HT1080 (cell line): ENCODE measurements at regions not wholly inside any gene's neighbourhood (a gene's known extent, or its start where the extent isn't known, plus 50 kb on each side); places are given as distances from the start of the nearest gene placed in this dataset.
"Not testable (repeated sequence)": the region's sequence is repeated elsewhere in the genome, so short reads cannot be mapped to it uniquely, and the experiment has no call there.

Experiments
- DNase-seq: peaks from one replicate; pipeline ENCODE4 v3.0.0-alpha.2; 2015; ENCODE audit warnings: low read depth

DNA sequence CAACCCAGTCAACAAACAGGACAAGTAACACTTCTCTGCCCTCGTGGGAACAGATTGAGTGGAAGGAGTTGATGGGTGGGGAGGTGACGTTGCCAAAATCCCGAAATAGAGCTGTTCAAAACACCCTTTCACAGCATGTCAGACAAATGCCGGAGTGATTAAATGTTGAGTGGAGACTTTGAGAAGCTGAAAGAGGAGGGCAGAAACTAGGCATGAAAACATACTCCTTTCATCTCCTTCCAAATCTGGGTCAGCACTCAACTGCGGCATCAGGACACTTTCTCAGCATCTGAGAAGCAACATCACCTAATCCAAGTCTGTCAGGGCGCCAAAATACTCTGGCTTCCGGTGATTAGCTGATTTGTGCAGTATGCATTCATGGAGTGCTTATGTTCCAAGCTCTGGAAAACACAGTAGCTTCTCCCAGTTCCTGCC, 51.5 kb upstream of the MRI1 start:
- DNase-seq, result no peak

DNA sequence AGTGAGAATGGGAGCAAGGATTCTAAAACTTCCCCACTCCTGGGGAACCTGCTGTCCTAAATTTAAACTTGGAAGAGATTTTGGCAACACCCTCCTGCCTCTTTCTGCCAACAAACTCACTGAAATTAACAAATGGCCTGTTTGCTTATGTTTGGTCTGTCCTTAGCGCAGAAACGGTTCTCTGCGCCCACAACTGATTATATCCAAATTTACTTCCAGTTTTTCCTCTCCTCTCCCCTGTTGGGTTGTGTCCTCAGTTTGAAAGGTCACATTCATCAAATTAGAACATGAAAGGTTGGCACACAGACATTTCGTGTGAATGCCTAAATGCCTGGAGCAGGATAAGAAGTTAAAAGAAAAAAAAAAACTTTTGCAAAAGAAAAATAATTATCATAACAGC, 56.4 kb upstream of the MRI1 start:
- no peak for DNase-seq

DNA sequence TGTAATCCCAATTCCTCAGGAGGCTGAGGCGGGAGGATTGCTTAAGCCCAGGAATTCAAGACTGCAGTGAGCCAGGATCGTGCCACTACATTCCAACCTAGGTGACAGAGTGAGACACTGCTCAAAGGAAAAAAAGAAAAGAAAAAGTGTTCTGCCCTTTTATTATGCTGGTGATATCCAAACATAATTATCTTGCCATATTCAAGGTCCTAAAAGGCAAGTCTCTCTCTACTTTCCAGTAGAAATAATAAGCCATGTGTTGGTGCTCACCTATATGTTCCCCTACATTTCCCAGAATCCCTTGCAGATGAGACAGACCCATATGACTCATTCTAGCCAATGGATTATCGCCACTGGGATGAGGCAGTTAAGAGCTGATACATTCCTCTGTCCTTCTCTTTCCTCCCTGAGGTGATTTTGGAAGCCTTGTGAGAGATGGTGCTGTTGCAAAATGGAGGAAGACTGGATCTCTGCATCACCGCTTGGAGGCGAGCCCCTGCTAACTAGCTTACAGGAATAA, 58.3 kb upstream of the MRI1 start:
- DNase-seq, result peak; percentile 21

DNA sequence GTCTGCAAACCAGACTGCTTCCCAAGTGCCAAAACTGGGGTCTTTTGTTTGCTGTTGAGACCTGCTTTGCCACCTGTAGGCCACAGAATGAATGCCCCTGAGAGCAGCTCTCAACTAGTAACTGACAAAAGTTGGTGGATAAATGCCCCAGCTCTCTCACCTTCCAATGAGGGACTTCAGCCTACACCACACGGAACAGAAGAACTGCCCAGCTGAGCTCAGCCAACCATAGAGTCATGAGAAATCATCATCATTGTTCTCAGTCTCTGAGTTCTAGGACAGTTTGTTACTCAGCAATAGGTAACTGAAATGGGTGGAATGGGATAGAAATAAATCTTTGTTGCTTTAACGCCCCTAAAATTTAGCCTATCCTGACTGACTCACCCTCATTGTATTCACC, 59.1 kb upstream of the MRI1 start:
- no peak for DNase-seq

DNA sequence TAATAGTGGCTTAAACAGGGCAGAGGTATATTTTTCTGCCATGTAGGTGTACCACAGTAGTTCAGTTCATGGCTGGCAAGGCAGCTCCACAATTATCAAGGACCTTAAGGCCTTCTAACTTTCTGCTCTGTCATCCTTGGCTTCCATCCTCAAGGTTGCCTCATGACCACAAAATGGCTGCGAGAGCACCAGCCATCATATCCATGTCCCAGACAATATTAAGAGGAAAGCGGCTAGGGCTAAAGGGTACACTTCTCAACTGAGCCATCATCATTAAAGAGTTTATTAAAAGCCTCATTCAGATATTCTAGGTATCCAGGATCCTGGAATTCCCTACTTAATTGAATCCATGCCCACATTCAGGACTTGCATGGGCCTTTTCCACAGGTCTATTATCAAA, 62.7 kb upstream of the MRI1 start:
- no peak for DNase-seq

DNA sequence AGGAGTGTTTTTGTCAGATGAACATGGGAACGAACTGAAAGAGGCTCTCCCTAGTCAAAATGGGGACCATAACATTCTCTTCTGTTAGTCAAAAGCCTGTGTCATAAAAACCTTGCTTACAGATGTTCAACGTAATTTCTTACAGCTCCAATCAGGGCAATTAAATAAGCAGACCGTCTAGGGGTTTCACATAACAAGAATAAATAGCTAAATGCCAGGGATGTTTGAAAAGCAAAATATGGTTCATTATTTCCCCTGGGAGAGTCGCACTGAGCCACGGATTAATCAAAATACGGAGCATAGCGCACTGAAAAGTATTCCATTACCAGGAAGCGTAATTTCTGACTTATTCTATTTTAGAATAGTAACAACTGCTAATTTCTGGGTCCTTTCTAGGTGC, 63.7 kb upstream of the MRI1 start:
- no peak for DNase-seq

DNA sequence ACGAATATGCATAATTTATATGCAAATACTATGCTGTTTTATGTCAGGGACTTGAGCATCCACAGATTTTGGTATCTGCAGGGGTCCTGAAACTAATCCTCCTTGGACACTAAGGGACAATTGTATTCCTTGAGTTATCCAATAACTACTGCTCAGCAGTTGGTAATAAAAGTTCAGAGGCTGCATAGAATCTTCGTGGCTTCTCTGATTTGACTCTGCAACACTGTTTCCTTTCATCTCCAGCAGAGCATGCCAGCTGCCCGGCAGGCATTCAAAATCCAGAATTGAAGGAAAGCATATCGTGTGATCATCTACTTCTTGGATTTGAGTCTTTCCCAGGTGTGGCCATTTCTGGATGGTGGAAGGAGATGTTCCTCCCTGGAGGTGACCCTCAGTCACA, 64.5 kb upstream of the MRI1 start:
- no peak for DNase-seq

DNA sequence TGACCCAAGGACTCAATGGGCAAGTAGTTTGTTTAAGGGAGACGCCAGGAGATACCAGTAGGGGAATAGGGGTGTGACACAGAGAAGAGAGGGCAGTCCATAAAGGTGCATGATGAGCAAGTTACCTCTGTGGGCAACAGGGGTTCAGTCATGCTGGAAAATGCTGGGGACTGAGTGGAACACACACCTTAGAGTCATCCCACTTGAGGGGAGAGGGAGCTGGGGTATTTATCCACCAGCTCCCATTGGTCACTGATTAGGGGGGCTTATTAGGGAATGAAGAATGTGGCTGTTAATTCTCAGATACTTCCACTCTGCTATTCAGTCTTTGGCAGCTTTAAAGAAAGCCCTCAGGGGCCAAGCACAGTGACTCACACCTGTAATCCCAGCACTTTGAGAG, 67.5 kb upstream of the MRI1 start:
- DNase-seq, result no peak

DNA sequence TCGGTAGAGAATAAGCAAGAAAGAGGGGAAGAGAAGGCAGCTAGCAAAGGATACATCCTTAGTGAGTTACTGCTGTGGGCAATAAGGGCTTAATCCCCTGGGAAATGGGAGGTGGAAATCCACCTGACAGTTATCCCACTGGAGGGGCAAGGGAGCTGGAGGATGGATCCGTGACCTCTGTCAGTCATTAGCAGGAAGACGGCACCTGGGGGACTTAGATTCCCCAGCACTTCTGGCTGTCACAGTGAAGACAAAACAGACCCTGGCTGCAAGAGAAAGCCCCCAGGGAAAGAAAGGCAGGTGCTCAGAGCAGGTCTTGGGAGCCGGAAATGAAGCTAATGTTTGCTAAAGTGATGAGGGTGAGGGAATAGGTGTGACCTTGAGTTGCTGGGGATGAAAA, 70.4 kb upstream of the MRI1 start:
- DNase-seq, result no peak

DNA sequence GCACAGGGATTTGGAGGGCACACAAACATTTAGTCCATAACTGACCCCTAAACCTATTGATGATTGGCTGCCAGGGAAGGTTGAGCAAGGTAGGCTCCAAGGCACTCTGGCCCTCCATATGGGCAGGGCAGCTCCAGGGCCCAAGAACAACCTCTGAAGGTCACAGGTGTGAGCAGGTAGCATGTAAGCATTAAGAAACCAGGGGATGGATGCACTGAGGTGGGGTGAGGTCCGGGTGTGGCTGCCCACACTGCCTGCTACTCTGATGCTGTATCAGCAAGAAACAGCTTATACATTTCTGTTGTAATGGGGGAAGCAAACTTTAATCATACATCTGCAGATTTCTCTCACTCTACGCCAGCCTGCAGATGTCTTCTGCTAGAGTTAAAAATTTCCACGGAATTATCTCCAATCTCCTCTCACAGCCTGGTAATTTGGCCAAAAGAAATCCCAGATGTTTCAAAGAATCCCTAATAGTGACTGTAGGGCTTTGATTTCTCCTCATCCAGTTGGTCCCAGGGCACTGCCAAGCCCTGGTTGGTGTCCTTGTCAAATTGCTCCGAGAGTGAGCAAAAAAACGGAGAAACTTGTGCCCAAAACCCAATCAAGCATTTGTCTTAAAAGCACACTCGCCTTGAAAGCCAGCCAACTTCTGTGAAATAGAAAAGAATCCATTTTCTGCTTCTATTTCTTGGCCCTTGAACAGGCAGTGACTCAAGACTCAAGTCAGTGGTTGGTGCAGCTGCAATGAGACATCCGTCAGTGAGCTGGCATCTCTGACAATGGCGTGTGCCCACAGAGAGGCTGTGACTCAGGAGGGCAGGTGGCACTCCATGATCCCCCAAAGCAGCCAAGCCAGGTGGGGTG, 72.5 kb upstream of the MRI1 start:
- peak; percentile 70 for DNase-seq

DNA sequence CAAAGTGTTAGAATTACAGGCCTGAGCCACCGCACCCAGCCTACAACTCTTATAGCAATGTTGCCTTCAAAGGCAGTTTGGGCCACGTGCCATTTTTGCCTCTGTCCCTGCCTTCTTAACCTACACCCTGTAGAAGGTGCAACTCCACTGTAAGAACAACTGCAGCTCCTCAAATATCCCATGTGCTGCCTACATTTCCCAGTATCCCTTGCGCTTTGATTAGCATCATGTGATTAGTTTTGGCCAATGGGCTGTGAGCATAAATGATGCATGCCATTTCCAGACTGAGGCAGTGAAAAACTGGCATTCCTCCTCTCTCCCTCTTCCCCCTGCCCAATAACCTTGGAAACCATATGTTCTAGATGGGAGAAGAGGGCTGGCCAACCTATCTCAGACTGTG, 75.2 kb upstream of the MRI1 start:
- peak; percentile 31 for DNase-seq

DNA sequence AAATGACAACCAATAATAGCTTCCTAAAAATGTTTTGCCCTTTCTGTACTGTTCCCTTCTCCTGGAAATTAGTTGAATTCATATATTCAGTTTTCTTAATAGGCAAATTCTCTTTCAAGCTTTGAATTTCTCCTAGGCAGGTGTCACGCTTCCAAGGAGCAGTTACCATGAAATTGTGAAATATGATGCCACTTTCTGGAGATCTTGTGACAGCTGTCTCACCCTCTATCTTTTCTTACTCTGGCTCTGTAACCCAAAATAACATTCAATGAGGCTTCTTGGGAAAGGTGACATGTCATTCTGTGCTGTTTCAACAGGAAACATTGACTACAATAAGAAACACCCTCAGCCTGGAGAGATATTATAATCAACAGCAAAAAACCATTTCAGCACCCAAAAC, 80.3 kb upstream of the MRI1 start:
- no peak for DNase-seq

DNA sequence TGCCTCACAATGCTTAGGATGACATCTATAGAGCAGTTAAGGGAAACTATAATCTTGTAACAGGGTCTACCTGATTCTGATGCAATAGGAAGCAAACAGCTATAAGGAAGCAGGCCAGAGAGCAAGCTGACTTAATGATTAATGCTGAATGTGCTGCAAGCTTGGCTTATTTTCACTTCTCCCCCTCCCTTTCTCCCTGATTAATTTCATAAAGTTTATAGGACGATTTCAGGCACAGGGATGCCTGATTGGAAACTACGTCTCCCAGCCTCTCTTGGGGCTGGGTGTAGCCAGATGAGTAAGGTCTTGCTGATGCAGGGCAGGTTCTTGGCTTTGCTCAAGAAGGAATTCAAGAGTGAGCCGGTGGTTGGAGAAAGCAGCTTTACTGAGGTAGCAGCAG, 82.8 kb upstream of the MRI1 start:
- no peak for DNase-seq

DNA sequence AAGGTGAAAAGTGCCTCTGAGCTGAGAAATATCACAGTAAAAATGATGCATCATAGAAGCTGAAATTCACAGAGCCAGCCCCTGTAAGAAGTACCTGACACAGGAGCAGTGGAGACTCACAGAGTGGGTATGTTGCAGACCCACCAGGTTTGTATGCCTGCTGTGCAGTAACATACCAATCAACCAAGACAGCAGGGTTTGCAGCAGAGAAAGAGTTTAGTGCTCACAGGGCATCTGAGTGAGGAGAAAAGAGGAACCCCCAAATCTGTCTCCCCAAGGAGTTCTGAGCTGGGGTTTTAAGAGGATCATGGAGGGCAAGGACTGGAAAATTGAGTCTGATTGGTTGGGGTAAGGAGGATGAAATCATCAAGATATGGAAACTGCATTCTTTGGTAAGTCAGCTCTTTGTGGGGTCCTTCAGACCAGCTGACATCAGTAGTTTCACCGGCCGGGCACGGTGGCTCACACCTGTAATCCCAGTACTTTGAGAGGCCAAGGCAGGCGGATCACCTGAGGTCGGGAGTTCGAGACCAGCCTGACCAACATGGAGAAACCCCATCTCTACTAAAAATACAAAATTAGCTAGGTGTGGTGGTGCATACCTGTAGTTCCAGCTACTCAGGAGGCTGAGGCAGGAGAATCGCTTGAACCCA, 83.5 kb upstream of the MRI1 start:
- not testable (repeated sequence) for DNase-seq

DNA sequence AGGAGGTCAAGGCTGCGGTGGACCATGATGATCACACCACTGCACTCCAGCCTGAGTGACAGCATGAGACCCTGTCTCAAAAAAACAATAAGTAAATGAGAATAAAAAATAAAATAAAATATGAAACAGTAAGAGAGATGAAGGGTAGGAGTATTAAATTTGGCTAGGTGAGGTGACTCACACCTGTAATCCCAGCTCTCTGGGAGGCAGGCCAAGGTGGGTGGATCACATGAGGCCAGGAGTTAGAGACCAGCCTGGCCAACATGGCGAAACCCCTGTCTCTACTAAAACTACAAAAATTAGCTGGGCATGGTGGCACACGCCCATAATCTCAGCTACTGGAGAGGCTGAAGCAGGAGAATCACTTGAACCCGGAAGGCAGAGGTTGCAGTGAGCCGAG, 87.4 kb upstream of the MRI1 start:
- not testable (repeated sequence) for DNase-seq

DNA sequence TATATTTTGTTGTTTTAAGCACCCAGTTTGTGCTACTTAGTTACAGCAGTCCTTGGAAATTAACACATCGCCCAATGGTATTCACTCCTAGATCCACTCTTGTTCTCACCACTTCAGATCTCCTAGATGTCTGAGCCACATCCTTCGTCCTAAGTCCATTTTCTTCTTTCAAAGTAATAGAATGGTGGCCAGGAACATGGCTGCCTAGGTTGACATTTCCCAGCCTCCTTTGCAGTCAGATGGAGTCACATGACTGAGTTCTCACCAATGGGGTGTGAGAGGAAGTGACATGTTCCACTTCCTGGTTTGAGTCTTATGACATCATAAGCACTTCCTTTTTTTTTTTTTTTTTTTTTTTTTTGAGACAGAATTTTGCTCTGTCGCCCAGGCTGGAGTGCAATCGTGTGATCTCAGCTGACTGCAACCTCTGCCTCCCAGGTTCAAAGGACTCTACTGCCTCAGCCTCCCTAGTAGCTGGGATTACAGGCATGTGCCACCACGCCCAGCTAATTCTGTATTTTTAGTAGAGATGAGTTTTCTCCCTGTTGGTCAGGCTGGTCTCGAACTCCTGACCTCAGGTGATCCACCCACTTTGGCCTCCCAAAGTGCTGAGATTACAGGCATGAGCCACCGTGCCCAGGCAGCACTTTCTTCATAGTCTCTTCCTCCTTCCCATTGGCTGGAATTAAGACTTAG, 91.7 kb upstream of the MRI1 start:
- DNase-seq, result peak; percentile 68

DNA sequence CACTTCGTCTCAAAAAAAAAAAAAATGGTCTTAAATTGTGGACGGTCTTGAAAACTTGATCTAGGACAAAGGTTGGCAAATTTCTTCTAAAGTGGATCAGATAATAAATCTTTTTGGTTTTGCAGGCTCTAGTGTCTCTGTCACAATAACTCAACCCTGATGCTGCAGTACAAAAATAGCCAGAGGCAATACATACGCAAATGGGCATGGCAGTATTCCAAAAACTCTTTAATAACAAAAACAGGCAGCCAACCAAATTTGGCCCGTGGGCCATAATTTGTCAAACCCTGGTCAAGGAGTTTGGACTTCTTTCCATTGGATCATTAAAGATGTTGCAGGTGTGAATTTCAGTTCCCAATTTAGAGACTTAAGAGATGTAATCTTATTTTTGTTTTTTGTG, 93.5 kb upstream of the MRI1 start:
- DNase-seq, result no peak

DNA sequence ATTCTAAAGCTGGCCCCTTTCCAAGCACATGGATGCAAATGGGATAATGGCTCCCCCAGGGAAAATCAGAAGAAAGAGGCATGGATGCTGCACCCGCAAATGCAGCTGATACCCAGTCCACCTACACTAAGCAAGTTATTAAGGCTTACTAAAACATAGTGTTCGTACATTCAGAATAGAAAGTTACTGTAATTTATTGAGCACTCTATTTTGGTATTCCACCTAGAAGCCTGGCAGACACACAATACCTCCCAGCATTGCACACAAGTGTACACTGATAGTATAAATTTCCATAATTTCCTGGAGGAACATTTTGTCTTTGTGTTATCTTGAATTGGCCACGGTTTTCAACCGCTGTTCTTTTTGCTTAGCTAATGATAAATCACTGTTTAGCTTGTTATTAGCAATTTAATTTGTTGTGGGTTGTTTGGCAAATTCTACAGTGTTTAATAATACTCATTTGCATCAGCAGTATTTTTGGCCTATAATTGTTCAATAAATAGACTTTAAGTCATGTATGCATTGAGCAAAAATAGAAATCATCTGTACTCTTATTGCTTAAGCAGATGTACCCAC, 94.5 kb upstream of the MRI1 start:
- DNase-seq, result no peak

DNA sequence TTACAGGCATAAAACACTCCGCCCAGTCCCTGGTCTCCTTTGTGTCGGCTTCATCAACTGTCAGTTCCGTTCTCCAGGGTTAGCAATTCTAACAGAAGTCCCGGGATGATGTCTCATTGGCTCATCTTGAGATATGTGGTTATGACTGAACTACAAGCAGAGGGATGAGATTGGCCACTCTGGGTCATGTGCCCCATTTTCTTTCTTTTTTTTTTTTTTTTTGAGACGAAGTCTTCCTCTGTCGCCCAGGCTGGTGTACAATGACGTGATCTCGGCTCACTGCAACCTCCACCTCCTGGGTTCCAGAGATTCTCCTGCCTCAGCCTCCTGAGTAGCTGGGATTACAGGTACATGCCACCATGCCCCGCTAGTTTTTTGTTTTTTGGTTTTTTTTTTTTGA, 95.4 kb upstream of the MRI1 start:
- DNase-seq, result peak; percentile 25

DNA sequence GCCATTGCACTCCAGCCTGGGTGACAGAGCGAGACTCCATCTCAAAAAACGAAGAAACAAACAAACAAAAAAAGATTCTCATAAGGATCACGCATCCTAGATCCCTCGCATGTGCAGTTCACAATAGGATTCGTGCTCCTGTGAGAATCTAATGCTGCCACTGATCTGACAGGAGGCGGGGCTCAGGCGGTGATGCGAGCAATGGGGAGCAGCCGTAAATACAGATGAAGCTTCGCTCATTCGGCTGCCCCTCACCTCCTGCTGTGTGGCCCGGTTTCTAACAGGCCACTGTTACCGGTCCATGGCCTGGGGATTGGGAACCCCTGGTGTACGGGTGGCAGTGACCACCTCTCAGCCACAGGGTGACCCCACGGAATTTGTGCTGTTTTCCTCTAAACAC, 98.2 kb upstream of the MRI1 start:
- DNase-seq, result no peak

DNA sequence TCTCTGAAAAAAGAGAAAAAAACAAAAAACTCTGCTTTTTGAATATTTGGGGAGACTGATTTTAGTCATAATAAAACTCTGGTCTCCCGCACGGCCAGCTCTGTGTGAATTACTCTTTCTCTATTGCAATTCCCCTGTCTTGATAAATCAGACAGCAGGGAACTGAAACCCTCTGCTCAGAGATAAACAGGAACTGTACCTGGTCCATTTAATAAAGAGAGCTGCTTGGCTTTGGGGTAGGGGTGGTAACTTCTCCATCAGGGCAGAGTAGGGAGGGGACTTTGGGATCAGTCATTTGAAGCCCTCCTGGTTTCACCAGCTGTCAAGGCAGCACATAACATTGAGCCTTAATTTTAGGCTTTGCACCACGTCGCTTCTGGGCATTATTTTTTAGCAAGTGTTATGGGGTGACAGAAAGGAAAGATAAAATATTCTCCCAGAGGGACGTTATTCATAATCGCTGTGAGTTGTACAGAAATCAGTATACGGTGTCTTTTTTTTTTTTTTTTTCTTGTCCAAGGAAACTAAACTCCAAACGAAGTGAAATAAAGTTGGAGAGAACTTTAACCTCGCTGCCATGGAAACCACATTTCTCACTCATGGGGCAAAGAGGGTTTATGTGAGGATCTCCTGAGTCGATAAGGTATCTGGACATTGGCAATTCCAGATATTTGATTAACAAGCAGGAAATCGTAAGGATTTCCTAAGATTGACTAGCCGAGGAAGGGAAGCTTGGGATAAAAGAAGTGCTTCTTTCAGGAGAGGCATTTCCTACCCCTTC, 99.0 kb upstream of the MRI1 start:
- no peak for DNase-seq
